ENCODE measurements at regions not wholly inside any gene's neighbourhood (a gene's known extent, or its start where the extent isn't known, plus 50 kb on each side); places are given as distances from the start of the nearest gene placed in this dataset.

- TF ChIP-seq, protein P1, sequence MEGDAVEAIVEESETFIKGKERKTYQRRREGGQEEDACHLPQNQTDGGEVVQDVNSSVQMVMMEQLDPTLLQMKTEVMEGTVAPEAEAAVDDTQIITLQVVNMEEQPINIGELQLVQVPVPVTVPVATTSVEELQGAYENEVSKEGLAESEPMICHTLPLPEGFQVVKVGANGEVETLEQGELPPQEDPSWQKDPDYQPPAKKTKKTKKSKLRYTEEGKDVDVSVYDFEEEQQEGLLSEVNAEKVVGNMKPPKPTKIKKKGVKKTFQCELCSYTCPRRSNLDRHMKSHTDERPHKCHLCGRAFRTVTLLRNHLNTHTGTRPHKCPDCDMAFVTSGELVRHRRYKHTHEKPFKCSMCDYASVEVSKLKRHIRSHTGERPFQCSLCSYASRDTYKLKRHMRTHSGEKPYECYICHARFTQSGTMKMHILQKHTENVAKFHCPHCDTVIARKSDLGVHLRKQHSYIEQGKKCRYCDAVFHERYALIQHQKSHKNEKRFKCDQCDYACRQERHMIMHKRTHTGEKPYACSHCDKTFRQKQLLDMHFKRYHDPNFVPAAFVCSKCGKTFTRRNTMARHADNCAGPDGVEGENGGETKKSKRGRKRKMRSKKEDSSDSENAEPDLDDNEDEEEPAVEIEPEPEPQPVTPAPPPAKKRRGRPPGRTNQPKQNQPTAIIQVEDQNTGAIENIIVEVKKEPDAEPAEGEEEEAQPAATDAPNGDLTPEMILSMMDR (IDR thresholded peaks at IDR 0.05), result no peak
- no peak overlapping the region for H3K4me3 Mint-ChIP-seq
- no peak overlapping the region for H3K4me3 ChIP-seq (ENCODE audit: low read length)
- no peaks in the 10 kb centered on the region for H3K4me1 Mint-ChIP-seq (ENCODE audit: low read depth)
- no peaks in the 10 kb centered on the region for H3K27me3 Mint-ChIP-seq
- intact Hi-C loops (cut with DNase I, micrococcal nuclease), result no loop called here
- H3K36me3 ChIP-seq (ENCODE audit: insufficient read depth, low read length), result no peaks in the 10 kb centered on the region
- no peaks in the 10 kb centered on the region for H3K4me1 ChIP-seq (ENCODE audit: insufficient read depth, low read length)
- ATAC-seq (ENCODE audit: poor library complexity) (no peak), DNase-seq (no peak)
- peaks cover 14% of the 10 kb centered on the region for H3K9me3 Mint-ChIP-seq
- H3K9me3 ChIP-seq (ENCODE audit: control insufficient read depth in 1 of 2, insufficient read depth in 1 of 2, low read length in 2 of 2), result peaks cover 0 to 10% of the 10 kb centered on the region in 2 experiments
- no peaks in the 10 kb centered on the region for H3K27me3 ChIP-seq (ENCODE audit: control insufficient read depth in 1 of 2, insufficient read depth in 2 of 2, low read length in 2 of 2)
- CTCF ChIA-PET, result no interaction called here
- no peak overlapping the region for H3K27ac ChIP-seq (ENCODE audit: low read depth in 1 of 2, low read length in 2 of 2)
- no peaks in the 10 kb centered on the region for H3K36me3 Mint-ChIP-seq (ENCODE audit: low read depth)
- H3K27ac Mint-ChIP-seq, result no peak overlapping the region
- POLR2A ChIA-PET, result no interaction called here
Observed at GRCh38 chr13:64300239-64300638, 2884.6 kb upstream of the PCDH20 start.

GRCh38 chr13:64293923-64294322 is 2878.3 kb upstream of the PCDH20 start:
- TF ChIP-seq, protein P1 (IDR thresholded peaks at IDR 0.05), result no peak
- intact Hi-C loops (cut with DNase I, micrococcal nuclease), result no loop called here
- Histone ChIP-seq H3K9me3 (ENCODE audit: control insufficient read depth in 1 of 2, insufficient read depth in 1 of 2, low read length in 2 of 2) (peaks cover 0 to 5% of the 10 kb centered on the region in 2 experiments), H3K36me3 (ENCODE audit: insufficient read depth, low read length) (no peaks in the 10 kb centered on the region), H3K27ac (ENCODE audit: low read depth in 1 of 2, low read length in 2 of 2) (no peak overlapping the region), H3K27me3 (ENCODE audit: control insufficient read depth in 1 of 2, insufficient read depth in 2 of 2, low read length in 2 of 2) (no peaks in the 10 kb centered on the region), H3K4me1 (ENCODE audit: insufficient read depth, low read length) (no peaks in the 10 kb centered on the region), H3K4me3 (ENCODE audit: low read length) (no peak overlapping the region)
- ATAC-seq (ENCODE audit: poor library complexity) (no peak), DNase-seq (no peak)
- H3K4me3 Mint-ChIP-seq, result no peak overlapping the region
- no peak overlapping the region for H3K27ac Mint-ChIP-seq
- H3K27me3 Mint-ChIP-seq, result no peaks in the 10 kb centered on the region
- H3K9me3 Mint-ChIP-seq, result peaks cover 33% of the 10 kb centered on the region
- H3K4me1 Mint-ChIP-seq (ENCODE audit: low read depth), result no peaks in the 10 kb centered on the region
- POLR2A ChIA-PET, result no interaction called here
- CTCF ChIA-PET, result no interaction called here
- H3K36me3 Mint-ChIP-seq (ENCODE audit: low read depth), result no peaks in the 10 kb centered on the region

- CTCF ChIA-PET, result no interaction called here
- Mint-ChIP-seq H3K9me3 (peaks cover 29% of the 10 kb centered on the region), H3K36me3 (ENCODE audit: low read depth) (no peaks in the 10 kb centered on the region), H3K4me3 (no peak overlapping the region), H3K27me3 (no peaks in the 10 kb centered on the region), H3K4me1 (ENCODE audit: low read depth) (no peaks in the 10 kb centered on the region), H3K27ac (no peak overlapping the region)
- intact Hi-C loops (cut with DNase I, micrococcal nuclease), result no loop called here
- Histone ChIP-seq H3K27me3 (ENCODE audit: control insufficient read depth in 1 of 2, insufficient read depth in 2 of 2, low read length in 2 of 2) (no peaks in the 10 kb centered on the region), H3K9me3 (ENCODE audit: control insufficient read depth in 1 of 2, insufficient read depth in 1 of 2, low read length in 2 of 2) (peaks cover 0 to 4% of the 10 kb centered on the region in 2 experiments), H3K36me3 (ENCODE audit: insufficient read depth, low read length) (no peaks in the 10 kb centered on the region), H3K27ac (ENCODE audit: low read depth in 1 of 2, low read length in 2 of 2) (no peak overlapping the region), H3K4me3 (ENCODE audit: low read length) (no peak overlapping the region), H3K4me1 (ENCODE audit: insufficient read depth, low read length) (no peaks in the 10 kb centered on the region)
- DNase-seq (no peak), ATAC-seq (ENCODE audit: poor library complexity) (no peak)
- POLR2A ChIA-PET, result no interaction called here
- TF ChIP-seq, protein P1 (IDR thresholded peaks at IDR 0.05), result no peak
Observed at GRCh38 chr13:64289702-64290101, 2874.1 kb upstream of the PCDH20 start.
